HG02870 (cell line): ENCODE measurements at regions not wholly inside any gene's neighbourhood (a gene's known extent, or its start where the extent isn't known, plus 50 kb on each side); places are given as distances from the start of the nearest gene placed in this dataset.
A peak's percentile ranks its signal among the peaks of the same experiment; 100 is the strongest.

ENCODE experiments used
- ATAC-seq: cut with Tn5 transposase; IDR thresholded peaks from one replicate; pipeline ENCODE4 v1.9.1; 2021; ENCODE audit warnings: mild to moderate bottlenecking, moderate library complexity; ENCODE audit not compliant: unreplicated experiment

DNA sequence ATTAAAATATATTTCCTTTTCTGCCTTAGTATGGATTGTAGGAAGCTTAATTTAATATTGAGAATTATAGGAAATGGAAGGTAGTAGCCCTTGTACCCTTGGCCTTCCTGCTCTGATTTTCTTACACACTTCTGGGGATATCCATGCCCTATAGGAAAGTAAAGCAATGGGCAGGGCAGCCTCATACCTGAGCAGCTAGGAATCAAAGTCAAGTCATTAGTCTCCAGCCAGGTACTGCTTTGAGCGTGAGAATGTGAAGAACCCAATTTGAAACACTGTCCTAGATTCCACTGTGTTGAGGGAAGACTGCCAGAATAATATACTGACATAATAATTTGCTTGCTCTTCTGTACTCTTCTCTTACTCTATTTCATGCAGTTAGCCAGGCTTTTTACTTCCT is 51.0 kb upstream of the L3MBTL3 start:
- no peak for ATAC-seq

DNA sequence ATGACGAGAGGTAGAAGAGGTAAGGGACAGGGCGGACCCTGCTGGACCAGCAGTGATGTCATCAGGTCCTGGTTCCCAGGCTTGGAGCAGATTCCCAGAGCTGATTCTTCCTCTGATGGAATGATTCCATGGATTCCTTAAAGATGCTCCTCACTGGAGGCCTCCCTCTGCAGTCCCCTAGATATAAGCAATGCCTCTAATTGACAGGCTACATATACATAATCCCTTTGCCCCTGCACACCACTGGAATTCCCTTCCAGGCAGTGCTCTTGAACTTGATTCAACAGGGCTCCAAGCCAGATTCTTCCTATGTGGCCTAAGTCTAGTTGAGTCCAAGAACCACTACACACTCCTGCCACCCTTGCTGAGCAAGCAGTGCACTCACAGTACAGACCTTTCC is 52.3 kb upstream of the L3MBTL3 start:
- no peak for ATAC-seq

DNA sequence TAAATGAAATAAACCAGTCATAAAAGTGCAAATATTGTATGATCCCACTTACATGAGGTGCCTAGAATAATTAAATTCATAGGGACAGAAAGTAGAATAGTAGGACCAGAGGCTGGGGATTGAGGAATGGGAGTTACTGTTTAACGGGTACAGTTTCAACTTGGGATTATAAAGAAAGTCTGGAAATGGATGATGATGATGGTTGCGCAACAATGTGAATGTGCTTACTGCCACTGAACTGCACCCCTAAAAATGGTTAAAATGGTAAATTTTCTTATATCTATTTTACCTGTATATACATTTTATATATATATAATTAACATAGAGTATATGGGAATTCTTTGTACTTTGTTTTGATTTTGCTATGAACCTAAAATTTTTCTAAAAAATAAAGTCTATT is 53.3 kb upstream of the L3MBTL3 start:
- no peak for ATAC-seq

- ATAC-seq = no peak
These were observed 58.9 kb upstream of the L3MBTL3 start for GRCh38 chr6:129959358-129959930.

DNA sequence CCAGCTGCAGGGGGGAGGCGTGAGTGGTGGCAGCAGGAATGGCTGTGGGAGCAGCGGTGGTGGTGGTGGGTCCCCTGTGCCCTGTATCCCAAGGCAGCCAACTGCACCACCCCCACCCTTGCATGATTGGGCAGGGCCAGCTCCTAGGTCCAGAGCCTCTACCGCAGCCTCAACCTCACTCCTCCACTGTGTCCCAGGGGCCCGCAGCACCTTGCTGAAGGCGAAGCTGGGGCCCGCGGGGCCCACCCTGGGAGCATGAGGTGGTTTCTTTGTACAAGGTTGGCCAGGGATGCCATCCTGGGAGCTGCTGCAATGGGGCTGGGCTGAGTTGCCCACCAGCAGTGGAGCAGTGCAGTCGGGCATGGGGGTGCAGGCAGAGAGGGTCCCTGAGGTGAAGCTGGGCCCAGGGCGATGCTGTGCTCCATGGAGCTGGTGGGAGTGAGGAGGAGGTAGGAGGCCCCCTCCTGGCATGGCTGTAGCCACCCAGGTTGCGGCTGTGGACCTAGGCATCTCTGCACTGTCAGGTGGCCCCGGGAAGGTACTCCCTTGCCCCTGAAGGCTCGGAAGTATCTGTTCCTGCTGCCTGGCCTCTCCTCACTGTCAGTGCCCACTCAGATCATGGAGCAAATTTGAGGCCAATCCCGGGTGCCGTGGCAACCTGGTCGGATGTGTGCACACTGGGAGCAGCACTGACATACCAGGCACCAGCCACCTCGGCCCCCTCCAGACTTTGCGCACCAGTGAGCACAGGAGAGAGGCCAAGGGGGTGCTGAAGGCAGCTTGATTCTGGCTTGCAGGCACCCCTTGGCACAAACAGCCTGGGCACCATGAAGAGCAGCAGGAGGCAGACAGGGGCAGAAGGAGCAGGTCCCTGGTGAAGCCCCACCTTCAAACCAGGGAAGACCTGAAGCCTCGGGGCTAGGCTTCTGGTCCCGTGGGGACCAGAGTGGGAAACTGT is 60.2 kb upstream of the L3MBTL3 start:
- no peak for ATAC-seq

- ATAC-seq = peak; percentile 59
These were observed 62.8 kb upstream of the L3MBTL3 start for GRCh38 chr6:129955584-129955983.

GRCh38 chr6:129954749-129955431 is 63.5 kb upstream of the L3MBTL3 start:
- ATAC-seq = peak; percentile 13

DNA sequence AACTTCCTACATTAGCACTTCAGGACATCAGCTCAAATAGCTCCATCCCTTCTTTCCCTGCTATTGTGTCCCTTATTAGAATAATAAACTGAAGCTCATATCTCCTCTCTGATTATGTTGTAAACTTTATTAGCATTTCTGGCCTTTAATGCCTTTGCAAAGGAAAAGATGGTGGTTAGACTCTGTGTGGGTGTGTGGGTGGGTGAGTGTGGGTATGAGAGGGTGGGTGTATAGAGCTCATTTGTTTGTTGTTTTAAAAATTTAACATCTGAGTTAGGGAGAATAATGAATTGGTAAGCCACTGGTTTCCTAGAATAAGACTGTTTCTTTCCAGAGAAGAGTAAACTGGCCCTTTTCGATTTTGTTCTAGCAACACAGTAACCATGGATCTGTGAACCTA is 70.6 kb upstream of the L3MBTL3 start:
- no peak for ATAC-seq

DNA sequence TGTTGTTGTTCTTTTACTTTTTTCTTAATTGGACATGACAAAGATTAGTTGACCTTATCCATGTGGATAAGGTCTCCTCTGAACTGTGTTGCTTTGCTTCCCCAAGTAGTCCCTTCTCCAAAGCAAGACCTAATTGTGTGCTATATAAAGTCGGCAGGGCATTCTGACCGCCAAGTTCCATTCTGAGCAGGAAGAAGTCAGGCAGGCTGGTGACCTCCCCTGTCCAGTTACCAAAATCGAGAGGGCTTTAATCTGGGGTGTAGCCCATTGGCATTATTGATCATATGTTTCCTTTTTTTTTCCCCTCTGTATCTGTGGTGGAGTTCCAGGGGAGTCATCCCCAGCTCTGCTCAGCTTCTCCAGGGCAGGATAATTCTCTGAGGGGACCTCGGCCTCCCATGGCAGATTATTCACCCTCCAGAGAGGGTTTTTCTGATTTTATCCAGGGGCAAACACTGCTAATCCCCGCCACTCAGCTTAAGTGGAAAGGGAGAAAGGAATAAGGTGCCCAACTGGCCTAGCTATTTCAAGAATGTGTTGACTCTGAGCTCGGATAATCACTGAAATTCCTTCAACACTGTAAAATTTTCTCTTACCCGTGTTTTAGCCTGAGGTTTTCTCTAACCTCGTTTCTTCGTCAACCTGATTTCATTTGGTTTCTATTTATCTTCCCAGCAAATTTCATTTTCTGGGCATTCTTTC is 71.8 kb upstream of the L3MBTL3 start:
- ATAC-seq = no peak

GRCh38 chr6:129943637-129944271 is 74.6 kb upstream of the L3MBTL3 start:
- no peak for ATAC-seq

DNA sequence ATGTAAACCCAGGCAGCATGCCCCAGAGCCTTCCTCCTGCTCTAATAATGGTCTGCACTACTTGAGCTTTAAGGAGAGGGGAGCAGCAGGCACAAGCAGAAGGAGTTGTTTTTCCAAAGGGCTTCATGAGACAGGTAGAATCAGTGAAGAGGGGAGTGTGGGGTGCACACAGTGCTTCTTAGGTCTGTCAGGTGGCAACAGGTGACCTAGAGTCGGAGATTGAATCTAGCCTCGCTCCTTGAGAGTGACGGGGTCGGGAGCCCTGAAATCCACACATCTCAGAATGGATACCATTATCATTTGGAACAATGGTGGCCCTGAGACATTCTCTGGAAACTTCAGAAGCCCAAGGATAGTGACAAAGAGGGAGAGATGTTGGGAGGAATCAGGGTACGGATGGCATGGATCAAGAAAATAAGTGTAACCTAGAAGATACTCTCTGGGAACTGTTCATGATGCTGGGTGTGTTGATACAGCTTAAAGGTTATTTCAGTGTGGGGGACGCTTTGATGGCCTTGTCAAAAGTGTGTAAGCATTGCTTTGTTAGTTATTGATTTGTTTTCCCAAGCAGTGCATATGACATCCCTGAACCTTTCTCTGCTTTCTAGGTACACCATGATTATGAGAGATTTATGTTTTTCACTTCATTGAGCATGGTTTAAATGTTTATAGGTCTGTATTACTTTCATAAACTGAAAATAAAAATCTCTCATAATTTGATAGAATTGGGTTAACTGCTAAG is 77.8 kb upstream of the L3MBTL3 start:
- ATAC-seq = no peak

- ATAC-seq = no peak
These were observed 77.3 kb upstream of the TMEM244 start for GRCh38 chr6:129938249-129939020.

GRCh38 chr6:129936329-129937165 is 75.4 kb upstream of the TMEM244 start:
- ATAC-seq = peak; percentile 76

- no peak for ATAC-seq
These were observed 71.2 kb upstream of the TMEM244 start for GRCh38 chr6:129932321-129932720.

DNA sequence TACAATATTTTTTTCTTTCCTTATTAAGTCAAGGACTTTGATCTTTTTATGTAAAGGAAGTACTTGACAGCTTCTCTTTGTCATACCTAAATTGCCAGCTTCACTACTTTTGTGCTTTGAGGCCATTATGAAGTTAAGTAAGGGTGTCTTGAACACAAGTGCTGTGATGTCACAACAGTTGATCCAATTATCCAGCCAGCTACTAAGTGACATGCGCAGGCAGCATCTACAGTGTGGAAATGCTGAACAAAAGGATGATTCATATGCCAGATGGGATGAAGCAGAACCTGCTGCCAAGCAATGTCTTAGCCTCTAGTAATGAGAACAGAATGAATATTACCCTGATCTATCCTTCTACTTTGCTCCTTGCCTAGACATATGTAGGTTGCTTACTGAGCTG is 68.3 kb upstream of the TMEM244 start:
- no peak for ATAC-seq

GRCh38 chr6:129923530-129924250 is 62.6 kb upstream of the TMEM244 start:
- no peak for ATAC-seq

DNA sequence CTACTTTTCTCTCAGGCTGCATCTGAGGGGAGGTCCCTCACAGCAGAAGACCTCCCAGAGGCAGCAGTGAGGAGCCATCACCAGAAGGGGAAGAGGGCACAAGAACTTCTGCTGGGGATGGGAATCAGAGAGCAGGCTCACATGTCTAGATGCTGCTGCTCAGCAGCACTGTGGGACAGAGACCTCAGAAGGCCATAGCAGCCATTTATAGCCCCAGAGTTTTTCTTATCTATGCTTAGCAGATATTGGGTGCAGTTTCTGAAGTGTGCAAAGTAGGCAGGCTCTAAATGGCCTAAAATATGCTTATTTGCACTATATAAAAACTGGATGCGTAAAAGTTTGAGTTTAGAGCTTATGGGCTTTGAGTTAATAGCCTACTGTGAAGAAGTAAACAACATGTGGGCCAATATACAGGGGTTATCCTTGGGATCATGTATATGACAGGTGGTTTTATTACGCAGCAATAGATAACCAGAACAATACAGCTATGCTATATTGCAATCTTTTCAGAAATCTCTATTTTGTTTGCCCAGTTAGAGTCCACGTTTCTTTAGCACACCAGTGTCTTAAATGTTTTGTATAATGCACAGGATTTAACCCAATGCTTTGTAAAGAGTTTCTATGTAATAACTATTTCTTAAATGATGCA is 60.2 kb upstream of the TMEM244 start:
- no peak for ATAC-seq
